Activated naive CD4-positive, alpha-beta T cell treated with anti-CD3 and anti-CD28 coated beads, Interleukin-2, amount 50 U/mL, for 72 hours (primary cell): ENCODE measurements at regions not wholly inside any gene's neighbourhood (a gene's known extent, or its start where the extent isn't known, plus 50 kb on each side); places are given as distances from the start of the nearest gene placed in this dataset.
"Not testable (repeated sequence)": the region's sequence is repeated elsewhere in the genome, so short reads cannot be mapped to it uniquely, and the experiment has no call there.

Experiments
- ATAC-seq, 2 donors: fragments of 150-1000 bp; cut with Tn5 transposase; 2 replicates each; pipeline ENCODE4 v1.10.0; 2021; ENCODE audit warnings: mild to moderate bottlenecking in 2 of 2, moderate library complexity in 2 of 2
- DNase-seq, 2 donors: peaks; one replicate each; pipeline ENCODE4 v3.0.0; 2021 to 2022; ENCODE audit warnings: low spot score in 2 of 2
- H3K27ac Mint-ChIP-seq, 2 donors: one replicate each; pipeline ENCODE4 v1.8.0; 2022; ENCODE audit warnings: mild to moderate bottlenecking in 2 of 2, mixed read lengths in 2 of 2
- H3K36me3 Mint-ChIP-seq, 2 donors: one replicate each; pipeline ENCODE4 v1.8.0; 2022; ENCODE audit warnings: mixed read lengths in 2 of 2
- H3K9me3 Mint-ChIP-seq, 2 donors: one replicate each; pipeline ENCODE4 v1.8.0; 2022; ENCODE audit warnings: mixed read lengths in 2 of 2

- not testable (repeated sequence) for H3K27ac Mint-ChIP-seq, DNase-seq, H3K36me3 Mint-ChIP-seq, ATAC-seq, H3K9me3 Mint-ChIP-seq
These were observed 92.3 kb upstream of the TPTE start for GRCh38 chr21:10428981-10429534.

- Mint-ChIP-seq H3K27ac (no peak overlapping the region), H3K36me3 (no peaks in the 10 kb centered on the region), H3K9me3 (peaks cover 0 to 3% of the 10 kb centered on the region in 2 donors)
- no peak for DNase-seq
- no peak for ATAC-seq
These were observed 91.4 kb upstream of the TPTE start for GRCh38 chr21:10430005-10430404.

- DNase-seq, ATAC-seq, H3K36me3 Mint-ChIP-seq, H3K9me3 Mint-ChIP-seq, H3K27ac Mint-ChIP-seq: not testable (repeated sequence)
These were observed 89.4 kb upstream of the TPTE start for GRCh38 chr21:10431995-10432394.

- not testable (repeated sequence) for H3K36me3 Mint-ChIP-seq, H3K27ac Mint-ChIP-seq, H3K9me3 Mint-ChIP-seq, DNase-seq, ATAC-seq
These were observed 88.9 kb upstream of the TPTE start for GRCh38 chr21:10432456-10432855.

GRCh38 chr21:10437977-10438376 lies 83.4 kb upstream of the TPTE start:
- not testable (repeated sequence) for H3K9me3 Mint-ChIP-seq, DNase-seq, H3K36me3 Mint-ChIP-seq, ATAC-seq, H3K27ac Mint-ChIP-seq

GRCh38 chr21:10440639-10441038 lies 80.7 kb upstream of the TPTE start:
- ATAC-seq = peak in 1 of 2 donors; percentile 18
- H3K27ac Mint-ChIP-seq, H3K9me3 Mint-ChIP-seq, DNase-seq, H3K36me3 Mint-ChIP-seq: not testable (repeated sequence)

- ATAC-seq = not testable (repeated sequence)
These were observed 79.4 kb upstream of the TPTE start for GRCh38 chr21:10442018-10442417.

GRCh38 chr21:10445685-10446084 lies 75.7 kb upstream of the TPTE start:
- ATAC-seq, DNase-seq, H3K27ac Mint-ChIP-seq, H3K9me3 Mint-ChIP-seq, H3K36me3 Mint-ChIP-seq: not testable (repeated sequence)

More at GRCh38 chr21:10442018-10442417, 79.4 kb upstream of the TPTE start:
- DNase-seq, H3K27ac Mint-ChIP-seq, H3K36me3 Mint-ChIP-seq, H3K9me3 Mint-ChIP-seq: not testable (repeated sequence)

- not testable (repeated sequence) for ATAC-seq, H3K9me3 Mint-ChIP-seq, H3K36me3 Mint-ChIP-seq, DNase-seq, H3K27ac Mint-ChIP-seq
These were observed 71.9 kb upstream of the TPTE start for GRCh38 chr21:10449451-10449850.

GRCh38 chr21:10451274-10451673 lies 70.1 kb upstream of the TPTE start:
- not testable (repeated sequence) for H3K27ac Mint-ChIP-seq, H3K36me3 Mint-ChIP-seq, ATAC-seq, H3K9me3 Mint-ChIP-seq, DNase-seq

GRCh38 chr21:10457765-10458164 lies 63.6 kb upstream of the TPTE start:
- DNase-seq, H3K9me3 Mint-ChIP-seq, H3K27ac Mint-ChIP-seq, H3K36me3 Mint-ChIP-seq, ATAC-seq: not testable (repeated sequence)

- H3K9me3 Mint-ChIP-seq, H3K27ac Mint-ChIP-seq, H3K36me3 Mint-ChIP-seq, DNase-seq, ATAC-seq: not testable (repeated sequence)
These were observed 60.4 kb upstream of the TPTE start for GRCh38 chr21:10460957-10461356.

GRCh38 chr21:10461445-10461844 lies 59.9 kb upstream of the TPTE start:
- not testable (repeated sequence) for ATAC-seq, DNase-seq, H3K9me3 Mint-ChIP-seq, H3K36me3 Mint-ChIP-seq, H3K27ac Mint-ChIP-seq

- ATAC-seq (no peak), DNase-seq (no peak)
- no peak overlapping the region for H3K27ac Mint-ChIP-seq
- no peaks in the 10 kb centered on the region for H3K36me3 Mint-ChIP-seq
- no peaks in the 10 kb centered on the region for H3K9me3 Mint-ChIP-seq
These were observed 58.2 kb upstream of the TPTE start for GRCh38 chr21:10463156-10463555.

GRCh38 chr21:10464975-10465374 lies 56.4 kb upstream of the TPTE start:
- ATAC-seq = peak in 1 of 2 donors; percentile 7

GRCh38 chr21:10465524-10466110 lies 55.8 kb upstream of the TPTE start:
- DNase-seq, H3K36me3 Mint-ChIP-seq, H3K27ac Mint-ChIP-seq, H3K9me3 Mint-ChIP-seq: not testable (repeated sequence)
- ATAC-seq = peak in 1 of 2 donors; percentile 16

More at GRCh38 chr21:10464975-10465374, 56.4 kb upstream of the TPTE start:
- DNase-seq = no peak
- Mint-ChIP-seq H3K27ac (no peak overlapping the region), H3K9me3 (no peaks in the 10 kb centered on the region), H3K36me3 (no peaks in the 10 kb centered on the region)

- ATAC-seq = no peak
- Mint-ChIP-seq H3K36me3 (no peaks in the 10 kb centered on the region), H3K27ac (no peak overlapping the region), H3K9me3 (no peaks in the 10 kb centered on the region)
- no peak for DNase-seq
These were observed 55.2 kb upstream of the TPTE start for GRCh38 chr21:10466200-10466599.
